Activated naive CD8-positive, alpha-beta T cell (primary cell): ENCODE measurements at regions not wholly inside any gene's neighbourhood (a gene's known extent, or its start where the extent isn't known, plus 50 kb on each side); places are given as distances from the start of the nearest gene placed in this dataset.
"Not testable (repeated sequence)": the region's sequence is repeated elsewhere in the genome, so short reads cannot be mapped to it uniquely, and the experiment has no call there.

ENCODE experiments used
- H3K27ac Mint-ChIP-seq: one replicate; pipeline ENCODE4 v1.8.0; 2021; ENCODE audit warnings: mixed read lengths
- H3K27me3 Mint-ChIP-seq: one replicate; pipeline ENCODE4 v1.8.0; 2021; ENCODE audit warnings: mixed read lengths
- H3K36me3 Mint-ChIP-seq: one replicate; pipeline ENCODE4 v1.8.0; 2021; ENCODE audit warnings: mixed read lengths
- H3K4me1 Mint-ChIP-seq: one replicate; pipeline ENCODE4 v1.8.0; 2021; ENCODE audit warnings: low read depth, mixed read lengths
- H3K4me3 Mint-ChIP-seq: one replicate; pipeline ENCODE4 v1.8.0; 2021; ENCODE audit warnings: mild to moderate bottlenecking, mixed read lengths
- H3K9me3 Mint-ChIP-seq: one replicate; pipeline ENCODE4 v1.8.0; 2021; ENCODE audit warnings: low read depth, mixed read lengths

- Mint-ChIP-seq H3K27ac (no peak overlapping the region), H3K9me3 (no peaks in the 10 kb centered on the region), H3K27me3 (no peaks in the 10 kb centered on the region), H3K4me3 (no peak overlapping the region), H3K4me1 (no peaks in the 10 kb centered on the region), H3K36me3 (no peaks in the 10 kb centered on the region)
Measured at GRCh38 chr14:105581551-105582341, 55.4 kb downstream of the TMEM121 start.

- Mint-ChIP-seq H3K27ac (no peak overlapping the region), H3K9me3 (no peaks in the 10 kb centered on the region)
Measured at GRCh38 chr14:105582639-105583038, 56.3 kb downstream of the TMEM121 start.

GRCh38 chr14:105583914-105584313 lies 57.5 kb downstream of the TMEM121 start:
- not testable (repeated sequence) for H3K27me3 Mint-ChIP-seq, H3K9me3 Mint-ChIP-seq, H3K36me3 Mint-ChIP-seq, H3K4me1 Mint-ChIP-seq, H3K4me3 Mint-ChIP-seq, H3K27ac Mint-ChIP-seq

More at GRCh38 chr14:105582639-105583038, 56.3 kb downstream of the TMEM121 start:
- Mint-ChIP-seq H3K4me3 (no peak overlapping the region), H3K27me3 (no peaks in the 10 kb centered on the region), H3K4me1 (no peaks in the 10 kb centered on the region), H3K36me3 (no peaks in the 10 kb centered on the region)

GRCh38 chr14:105585290-105585689 lies 58.9 kb downstream of the TMEM121 start:
- not testable (repeated sequence) for H3K27ac Mint-ChIP-seq, H3K4me3 Mint-ChIP-seq, H3K4me1 Mint-ChIP-seq, H3K27me3 Mint-ChIP-seq, H3K9me3 Mint-ChIP-seq, H3K36me3 Mint-ChIP-seq

- H3K27me3 Mint-ChIP-seq, H3K4me1 Mint-ChIP-seq: not testable (repeated sequence)
Measured at GRCh38 chr14:105585722-105586121, 59.3 kb downstream of the TMEM121 start.

GRCh38 chr14:105586144-105586872 lies 59.9 kb downstream of the TMEM121 start:
- not testable (repeated sequence) for H3K4me3 Mint-ChIP-seq, H3K9me3 Mint-ChIP-seq, H3K27me3 Mint-ChIP-seq, H3K27ac Mint-ChIP-seq, H3K36me3 Mint-ChIP-seq, H3K4me1 Mint-ChIP-seq

More at GRCh38 chr14:105585722-105586121, 59.3 kb downstream of the TMEM121 start:
- H3K9me3 Mint-ChIP-seq, H3K27ac Mint-ChIP-seq, H3K4me3 Mint-ChIP-seq, H3K36me3 Mint-ChIP-seq: not testable (repeated sequence)

- not testable (repeated sequence) for H3K4me3 Mint-ChIP-seq, H3K27ac Mint-ChIP-seq, H3K27me3 Mint-ChIP-seq, H3K36me3 Mint-ChIP-seq, H3K9me3 Mint-ChIP-seq, H3K4me1 Mint-ChIP-seq
Measured at GRCh38 chr14:105587034-105587433, 60.7 kb downstream of the TMEM121 start.

- not testable (repeated sequence) for H3K4me3 Mint-ChIP-seq
Measured at GRCh38 chr14:105587482-105588235, 61.3 kb downstream of the TMEM121 start.

GRCh38 chr14:105588236-105588860 lies 62.0 kb downstream of the TMEM121 start:
- Mint-ChIP-seq H3K4me3 (no peak overlapping the region), H3K27me3 (no peaks in the 10 kb centered on the region), H3K27ac (no peak overlapping the region), H3K9me3 (no peaks in the 10 kb centered on the region), H3K4me1 (no peaks in the 10 kb centered on the region), H3K36me3 (no peaks in the 10 kb centered on the region)

More at GRCh38 chr14:105587482-105588235, 61.3 kb downstream of the TMEM121 start:
- not testable (repeated sequence) for H3K27me3 Mint-ChIP-seq, H3K27ac Mint-ChIP-seq, H3K9me3 Mint-ChIP-seq, H3K4me1 Mint-ChIP-seq, H3K36me3 Mint-ChIP-seq

GRCh38 chr14:105589161-105589925 lies 63.0 kb downstream of the TMEM121 start:
- Mint-ChIP-seq H3K4me1 (no peaks in the 10 kb centered on the region), H3K4me3 (no peak overlapping the region)

GRCh38 chr14:105589926-105590185 lies 63.5 kb downstream of the TMEM121 start:
- H3K27ac Mint-ChIP-seq, H3K4me3 Mint-ChIP-seq, H3K27me3 Mint-ChIP-seq, H3K9me3 Mint-ChIP-seq, H3K4me1 Mint-ChIP-seq, H3K36me3 Mint-ChIP-seq: not testable (repeated sequence)

More at GRCh38 chr14:105589161-105589925, 63.0 kb downstream of the TMEM121 start:
- Mint-ChIP-seq H3K27ac (no peak overlapping the region), H3K27me3 (no peaks in the 10 kb centered on the region), H3K9me3 (no peaks in the 10 kb centered on the region), H3K36me3 (no peaks in the 10 kb centered on the region)

GRCh38 chr14:105591052-105591451 lies 64.7 kb downstream of the TMEM121 start:
- Mint-ChIP-seq H3K27ac (no peak overlapping the region), H3K9me3 (no peaks in the 10 kb centered on the region), H3K27me3 (no peaks in the 10 kb centered on the region), H3K36me3 (no peaks in the 10 kb centered on the region), H3K4me1 (no peaks in the 10 kb centered on the region), H3K4me3 (no peak overlapping the region)

- H3K27me3 Mint-ChIP-seq, H3K27ac Mint-ChIP-seq, H3K4me3 Mint-ChIP-seq, H3K4me1 Mint-ChIP-seq, H3K36me3 Mint-ChIP-seq, H3K9me3 Mint-ChIP-seq: not testable (repeated sequence)
Measured at GRCh38 chr14:105591792-105592341, 65.5 kb downstream of the TMEM121 start.

GRCh38 chr14:105592646-105593045 lies 66.3 kb downstream of the TMEM121 start:
- not testable (repeated sequence) for H3K27me3 Mint-ChIP-seq, H3K27ac Mint-ChIP-seq

More at GRCh38 chr14:105592646-105593045, 66.3 kb downstream of the TMEM121 start:
- not testable (repeated sequence) for H3K4me3 Mint-ChIP-seq, H3K9me3 Mint-ChIP-seq, H3K4me1 Mint-ChIP-seq, H3K36me3 Mint-ChIP-seq
